ENCODE measurements at regions not wholly inside any gene's neighbourhood (a gene's known extent, or its start where the extent isn't known, plus 50 kb on each side); places are given as distances from the start of the nearest gene placed in this dataset.

- Histone ChIP-seq H3K4me1 (ENCODE audit: insufficient read depth, low read length, poor library complexity, severe bottlenecking) (no peaks in the 10 kb centered on the region), H2AFZ (ENCODE audit: low read length) (no peak overlapping the region), H3K9ac (ENCODE audit: low read depth, low read length, poor library complexity, severe bottlenecking) (no peak overlapping the region), H4K20me1 (ENCODE audit: insufficient read depth, low read length, poor library complexity, severe bottlenecking) (no peaks in the 10 kb centered on the region), H3K4me3 (ENCODE audit: low read length, poor library complexity, severe bottlenecking) (no peak overlapping the region), H3K36me3 (ENCODE audit: insufficient read depth, low read length) (no peaks in the 10 kb centered on the region), H3K4me2 (ENCODE audit: low read depth, low read length, poor library complexity, severe bottlenecking) (no peak overlapping the region), H3F3A (ENCODE audit: low read depth) (no peaks in the 10 kb centered on the region), H3K9me3 (ENCODE audit: insufficient read depth, low read depth, low read length) (no peaks in the 10 kb centered on the region), H3K9me2 (replicated peaks; ENCODE audit: low read depth, low read length) (no peaks in the 10 kb centered on the region), H3K79me2 (ENCODE audit: insufficient read depth, low read length) (no peaks in the 10 kb centered on the region), H3K27me3 (ENCODE audit: insufficient read depth, low read length, poor library complexity, severe bottlenecking) (no peaks in the 10 kb centered on the region)
- no peak for TF ChIP-seq EZH2phosphoT487 (IDR thresholded peaks at IDR 0.05; ENCODE audit: borderline replicate concordance)
- TF ChIP-seq CTCF (conservative IDR thresholded peaks at IDR 0.05; ENCODE audit: low read length), result no peak
Measured at GRCh38 chr9:75532233-75533050, 358.0 kb upstream of the PCSK5 start.

GRCh38 chr9:75539523-75539922, 350.9 kb upstream of the PCSK5 start:
- Histone ChIP-seq H3K9ac (ENCODE audit: low read depth, low read length, poor library complexity, severe bottlenecking) (no peak overlapping the region), H3K79me2 (ENCODE audit: insufficient read depth, low read length) (no peaks in the 10 kb centered on the region), H3K9me3 (ENCODE audit: insufficient read depth, low read depth, low read length) (no peaks in the 10 kb centered on the region), H3K4me3 (ENCODE audit: low read length, poor library complexity, severe bottlenecking) (no peak overlapping the region), H2AFZ (ENCODE audit: low read length) (no peak overlapping the region), H3K4me2 (ENCODE audit: low read depth, low read length, poor library complexity, severe bottlenecking) (no peak overlapping the region), H3F3A (ENCODE audit: low read depth) (no peaks in the 10 kb centered on the region), H3K36me3 (ENCODE audit: insufficient read depth, low read length) (no peaks in the 10 kb centered on the region), H3K4me1 (ENCODE audit: insufficient read depth, low read length, poor library complexity, severe bottlenecking) (no peaks in the 10 kb centered on the region), H4K20me1 (ENCODE audit: insufficient read depth, low read length, poor library complexity, severe bottlenecking) (no peaks in the 10 kb centered on the region), H3K27me3 (ENCODE audit: insufficient read depth, low read length, poor library complexity, severe bottlenecking) (no peaks in the 10 kb centered on the region), H3K9me2 (replicated peaks; ENCODE audit: low read depth, low read length) (no peaks in the 10 kb centered on the region)
- TF ChIP-seq EZH2phosphoT487 (IDR thresholded peaks at IDR 0.05; ENCODE audit: borderline replicate concordance) (no peak), CTCF (conservative IDR thresholded peaks at IDR 0.05; ENCODE audit: low read length) (no peak)

- Histone ChIP-seq H3K9me3 (ENCODE audit: insufficient read depth, low read depth, low read length) (no peaks in the 10 kb centered on the region), H4K20me1 (ENCODE audit: insufficient read depth, low read length, poor library complexity, severe bottlenecking) (no peaks in the 10 kb centered on the region), H3K79me2 (ENCODE audit: insufficient read depth, low read length) (no peaks in the 10 kb centered on the region), H3K27me3 (ENCODE audit: insufficient read depth, low read length, poor library complexity, severe bottlenecking) (no peaks in the 10 kb centered on the region), H2AFZ (ENCODE audit: low read length) (no peak overlapping the region), H3K36me3 (ENCODE audit: insufficient read depth, low read length) (no peaks in the 10 kb centered on the region), H3K9me2 (replicated peaks; ENCODE audit: low read depth, low read length) (no peaks in the 10 kb centered on the region), H3K4me2 (ENCODE audit: low read depth, low read length, poor library complexity, severe bottlenecking) (no peak overlapping the region), H3K9ac (ENCODE audit: low read depth, low read length, poor library complexity, severe bottlenecking) (no peak overlapping the region), H3F3A (ENCODE audit: low read depth) (no peaks in the 10 kb centered on the region), H3K4me1 (ENCODE audit: insufficient read depth, low read length, poor library complexity, severe bottlenecking) (no peaks in the 10 kb centered on the region), H3K4me3 (ENCODE audit: low read length, poor library complexity, severe bottlenecking) (no peak overlapping the region)
- TF ChIP-seq CTCF (conservative IDR thresholded peaks at IDR 0.05; ENCODE audit: low read length) (no peak), EZH2phosphoT487 (IDR thresholded peaks at IDR 0.05; ENCODE audit: borderline replicate concordance) (no peak)
Measured at GRCh38 chr9:75540185-75540584, 350.3 kb upstream of the PCSK5 start.

Data from Loucy (cell line).